SK-N-SH treated with all-trans-retinoic acid at 6 μM for 48 hours (cell line): ENCODE measurements at regions not wholly inside any gene's neighbourhood (a gene's known extent, or its start where the extent isn't known, plus 50 kb on each side); places are given as distances from the start of the nearest gene placed in this dataset.
A peak's percentile ranks its signal among the peaks of the same experiment; 100 is the strongest.

Experiments used
- ATAC-seq: fragments of 200-7000 bp; cut with Tn5 transposase; 3 replicates; pipeline ENCODE4 v1.9.1; 2020; ENCODE audit warnings: mild to moderate bottlenecking, moderate library complexity
- ARNTL ChIP-seq: fragments of 450-650 bp; formaldehyde crosslinking; IDR thresholded peaks from 2 replicates; pipeline ENCODE4 v1.5.0; 2020; ENCODE audit warnings: low read depth, mild to moderate bottlenecking, moderate library complexity, borderline replicate concordance
- CSDC2 ChIP-seq: fragments of 250-450 bp; sonication (Bioruptor Pico); IDR thresholded peaks from 2 replicates; pipeline ENCODE4 v1.5.0; 2020; ENCODE audit warnings: mild to moderate bottlenecking, moderate library complexity
- CSRNP3 ChIP-seq: fragments of 250-450 bp; sonication (Bioruptor Pico); IDR thresholded peaks from 2 replicates; pipeline ENCODE4 v1.5.1; 2021; ENCODE audit warnings: mild to moderate bottlenecking, moderate library complexity
- ESRRG ChIP-seq: fragments of 250-450 bp; sonication (Bioruptor Pico); IDR thresholded peaks from 2 replicates; pipeline ENCODE4 v1.6.1; 2021; ENCODE audit warnings: mild to moderate bottlenecking
- GLIS3 ChIP-seq: fragments of 250-450 bp; sonication (Bioruptor Pico); IDR thresholded peaks from 2 replicates; pipeline ENCODE4 v1.5.0; 2020; ENCODE audit warnings: mild to moderate bottlenecking, moderate library complexity
- ISL1 ChIP-seq: fragments of 250-450 bp; sonication (Bioruptor Pico); IDR thresholded peaks from 2 replicates; pipeline ENCODE4 v2.1.2; 2022; ENCODE audit warnings: mild to moderate bottlenecking, moderate library complexity
- OSR1 ChIP-seq: fragments of 250-450 bp; sonication (Bioruptor Pico); IDR thresholded peaks from 2 replicates; pipeline ENCODE4 v1.8.0; 2022; ENCODE audit warnings: moderate library complexity, mild to moderate bottlenecking, inconsistent platforms
- PATZ1 ChIP-seq: fragments of 250-450 bp; sonication (Bioruptor Pico); IDR thresholded peaks from 2 replicates; pipeline ENCODE4 v1.8.0; 2020; ENCODE audit warnings: mild to moderate bottlenecking, moderate library complexity, borderline replicate concordance
- POU6F1 ChIP-seq: fragments of 250-450 bp; sonication (Bioruptor Pico); IDR thresholded peaks from 2 replicates; pipeline ENCODE4 v1.8.0; 2021; ENCODE audit warnings: low read depth, mild to moderate bottlenecking, moderate library complexity, borderline replicate concordance
- PPARA ChIP-seq: fragments of 250-450 bp; sonication (Bioruptor Pico); IDR thresholded peaks from 2 replicates; pipeline ENCODE4 v1.5.0; 2020; ENCODE audit warnings: mild to moderate bottlenecking, borderline replicate concordance
- RARB ChIP-seq: fragments of 250-450 bp; sonication (Bioruptor Pico); IDR thresholded peaks from 2 replicates; pipeline ENCODE4 v1.8.0; 2021; ENCODE audit warnings: mild to moderate bottlenecking, moderate library complexity
- SNAI2 ChIP-seq: fragments of 250-450 bp; sonication (Bioruptor Pico); IDR thresholded peaks from 2 replicates; pipeline ENCODE4 v1.5.0; 2020; ENCODE audit warnings: mild to moderate bottlenecking, moderate library complexity
- TOX ChIP-seq: fragments of 250-450 bp; sonication (Bioruptor Pico); IDR thresholded peaks from 2 replicates; pipeline ENCODE4 v1.8.0; 2021; ENCODE audit warnings: mild to moderate bottlenecking, moderate library complexity, borderline replicate concordance
- ZC3H10 ChIP-seq: fragments of 250-450 bp; sonication (Bioruptor Pico); IDR thresholded peaks from 2 replicates; pipeline ENCODE4 v1.5.1; 2021; ENCODE audit warnings: mild to moderate bottlenecking, moderate library complexity
- ZFP3 ChIP-seq: fragments of 250-450 bp; sonication (Bioruptor Pico); IDR thresholded peaks from 2 replicates; pipeline ENCODE4 v1.5.0; 2020; ENCODE audit warnings: mild to moderate bottlenecking, moderate library complexity
- ZFP30 ChIP-seq: fragments of 450-650 bp; formaldehyde crosslinking; IDR thresholded peaks from 2 replicates; pipeline ENCODE4 v1.5.0; 2022; ENCODE audit warnings: mild to moderate bottlenecking, moderate library complexity
- ZNF565 ChIP-seq: fragments of 450-650 bp; formaldehyde crosslinking; conservative IDR thresholded peaks from 2 replicates; pipeline ENCODE4 v1.5.0; 2020; ENCODE audit warnings: low read depth, mild to moderate bottlenecking, moderate library complexity
- ZNF70 ChIP-seq: fragments of 450-650 bp; formaldehyde crosslinking; IDR thresholded peaks from 2 replicates; pipeline ENCODE4 v1.5.0; 2020; ENCODE audit warnings: mild to moderate bottlenecking, moderate library complexity
- TF ChIP-seq, protein P1 (sequence below): fragments of 250-450 bp; sonication (Bioruptor Pico); IDR thresholded peaks from 2 replicates; pipeline ENCODE4 v1.5.1; 2020; ENCODE audit warnings: low read depth, mild to moderate bottlenecking, moderate library complexity

GRCh38 chr1:96372881-96373280, 348.7 kb upstream of the PTBP2 start (continued):
- TF ChIP-seq ZFP30 (CRISPR knock-in tag) = no peak

GRCh38 chr1:96374076-96374762, 347.4 kb upstream of the PTBP2 start:
- ATAC-seq = peak; percentile 41
- no peak for TF ChIP-seq RARB (CRISPR knock-in tag)
- TF ChIP-seq ISL1 = peak; percentile 55
- no peak for TF ChIP-seq ZNF70 (CRISPR knock-in tag)

- TF ChIP-seq SNAI2 (CRISPR knock-in tag) (no peak), GLIS3 (CRISPR knock-in tag) (no peak), ZNF565 (no peak), ARNTL (CRISPR knock-in tag) (no peak), TOX (CRISPR knock-in tag) (no peak), ZFP3 (CRISPR knock-in tag) (no peak), ESRRG (CRISPR knock-in tag) (no peak), PATZ1 (CRISPR knock-in tag) (no peak)
- TF ChIP-seq, protein P1, sequence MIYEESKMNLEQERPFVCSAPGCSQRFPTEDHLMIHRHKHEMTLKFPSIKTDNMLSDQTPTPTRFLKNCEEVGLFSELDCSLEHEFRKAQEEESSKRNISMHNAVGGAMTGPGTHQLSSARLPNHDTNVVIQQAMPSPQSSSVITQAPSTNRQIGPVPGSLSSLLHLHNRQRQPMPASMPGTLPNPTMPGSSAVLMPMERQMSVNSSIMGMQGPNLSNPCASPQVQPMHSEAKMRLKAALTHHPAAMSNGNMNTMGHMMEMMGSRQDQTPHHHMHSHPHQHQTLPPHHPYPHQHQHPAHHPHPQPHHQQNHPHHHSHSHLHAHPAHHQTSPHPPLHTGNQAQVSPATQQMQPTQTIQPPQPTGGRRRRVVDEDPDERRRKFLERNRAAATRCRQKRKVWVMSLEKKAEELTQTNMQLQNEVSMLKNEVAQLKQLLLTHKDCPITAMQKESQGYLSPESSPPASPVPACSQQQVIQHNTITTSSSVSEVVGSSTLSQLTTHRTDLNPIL (CRISPR knock-in tag) = no peak
- no peak for ATAC-seq
Observed at GRCh38 chr1:96376846-96377245, 344.7 kb upstream of the PTBP2 start.

DNA sequence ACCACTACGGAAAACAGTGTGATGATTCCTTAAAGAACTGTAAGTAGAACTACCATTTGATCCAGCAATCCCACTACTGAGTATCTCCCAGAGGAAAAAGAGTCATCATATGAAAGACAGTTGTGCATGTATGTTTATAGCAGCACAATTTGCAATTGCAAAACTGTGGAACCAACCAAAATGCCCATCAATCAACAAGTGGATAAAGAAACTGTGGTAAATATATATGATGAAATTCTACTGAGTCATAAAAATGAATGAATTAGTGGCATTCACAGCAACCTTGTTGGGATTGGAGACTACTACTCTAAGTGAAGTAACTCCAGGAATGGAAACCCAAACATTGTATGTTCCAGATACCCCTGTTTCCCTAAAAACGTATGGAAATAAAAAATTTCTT, 337.0 kb upstream of the PTBP2 start:
- TF ChIP-seq CSRNP3 (CRISPR knock-in tag) (no peak), POU6F1 (CRISPR knock-in tag) (no peak), ZFP30 (CRISPR knock-in tag) (no peak), ZC3H10 (no peak), ESRRG (CRISPR knock-in tag) (no peak), CSDC2 (CRISPR knock-in tag) (no peak), OSR1 (CRISPR knock-in tag) (no peak), PPARA (CRISPR knock-in tag) (no peak), PATZ1 (CRISPR knock-in tag) (no peak), RARB (CRISPR knock-in tag) (no peak), ARNTL (CRISPR knock-in tag) (no peak)
- TF ChIP-seq, protein P1 (CRISPR knock-in tag) = no peak
- ATAC-seq = no peak
